ENCODE measurements at regions not wholly inside any gene's neighbourhood (a gene's known extent, or its start where the extent isn't known, plus 50 kb on each side); places are given as distances from the start of the nearest gene placed in this dataset.

- H3K4me3 ChIP-seq, result no peak overlapping the region
- WGBS, result 57% methylated on average over 1 of the region's 1 CpG
- H3K9me3 ChIP-seq, result no peaks in the 10 kb centered on the region
- no peak overlapping the region for H3K27ac ChIP-seq
- no peaks in the 10 kb centered on the region for H3K27me3 ChIP-seq
- no peak for DNase-seq (ENCODE audit: low spot score in 2 of 2)
- H3K36me3 ChIP-seq, result no peaks in the 10 kb centered on the region
- H3K4me1 ChIP-seq, result peaks cover 9% of the 10 kb centered on the region
- TF ChIP-seq EP300 (IDR thresholded peaks at IDR 0.05) (no peak), POLR2AphosphoS5 (IDR thresholded peaks at IDR 0.05) (no peak), POLR2A (IDR thresholded peaks at IDR 0.05) (no peak), CTCF (IDR thresholded peaks at IDR 0.05) (no peak)
Observed at GRCh38 chr3:94248042-94248441, 185.2 kb downstream of the NSUN3 start.

GRCh38 chr3:94249491-94250079 is 186.7 kb downstream of the NSUN3 start:
- DNase-seq (ENCODE audit: low spot score in 2 of 2), result peak; percentile 62 to 81
- Histone ChIP-seq H3K36me3 (no peaks in the 10 kb centered on the region), H3K4me1 (peaks cover 9% of the 10 kb centered on the region), H3K9me3 (no peaks in the 10 kb centered on the region), H3K27ac (no peak overlapping the region), H3K4me3 (no peak overlapping the region), H3K27me3 (no peaks in the 10 kb centered on the region)
- WGBS, result 36% methylated on average over 5 of the region's 5 CpGs
- TF ChIP-seq CTCF (IDR thresholded peaks at IDR 0.05), result peak in 1 of 2 donors; percentile 58
- TF ChIP-seq EP300 (IDR thresholded peaks at IDR 0.05), result no peak
- no peak for TF ChIP-seq POLR2AphosphoS5 (IDR thresholded peaks at IDR 0.05)
- TF ChIP-seq POLR2A (IDR thresholded peaks at IDR 0.05), result no peak

- TF ChIP-seq POLR2A (IDR thresholded peaks at IDR 0.05) (no peak), EP300 (IDR thresholded peaks at IDR 0.05) (no peak), POLR2AphosphoS5 (IDR thresholded peaks at IDR 0.05) (no peak), CTCF (IDR thresholded peaks at IDR 0.05) (no peak)
- Histone ChIP-seq H3K4me1 (peaks cover 2% of the 10 kb centered on the region), H3K27ac (no peak overlapping the region), H3K27me3 (no peaks in the 10 kb centered on the region), H3K9me3 (no peaks in the 10 kb centered on the region), H3K36me3 (no peaks in the 10 kb centered on the region), H3K4me3 (no peak overlapping the region)
- WGBS, result 71% methylated on average over 1 of the region's 1 CpG
- no peak for DNase-seq (ENCODE audit: low spot score in 2 of 2)
Observed at GRCh38 chr3:94251566-94251965, 188.7 kb downstream of the NSUN3 start.

GRCh38 chr3:94252316-94252715 is 189.5 kb downstream of the NSUN3 start:
- DNase-seq (ENCODE audit: low spot score in 2 of 2), result no peak
- TF ChIP-seq POLR2AphosphoS5 (IDR thresholded peaks at IDR 0.05) (no peak), POLR2A (IDR thresholded peaks at IDR 0.05) (no peak), EP300 (IDR thresholded peaks at IDR 0.05) (no peak), CTCF (IDR thresholded peaks at IDR 0.05) (no peak)
- no peaks in the 10 kb centered on the region for H3K27me3 ChIP-seq
- no peaks in the 10 kb centered on the region for H3K9me3 ChIP-seq
- no peaks in the 10 kb centered on the region for H3K36me3 ChIP-seq
- 70% methylated on average over 1 of the region's 1 CpG for WGBS
- H3K27ac ChIP-seq, result no peak overlapping the region
- H3K4me1 ChIP-seq, result no peaks in the 10 kb centered on the region
- no peak overlapping the region for H3K4me3 ChIP-seq

- Histone ChIP-seq H3K4me1 (no peaks in the 10 kb centered on the region), H3K27ac (no peak overlapping the region), H3K36me3 (no peaks in the 10 kb centered on the region), H3K27me3 (no peaks in the 10 kb centered on the region), H3K9me3 (no peaks in the 10 kb centered on the region), H3K4me3 (no peak overlapping the region)
- TF ChIP-seq POLR2A (IDR thresholded peaks at IDR 0.05) (no peak), CTCF (IDR thresholded peaks at IDR 0.05) (no peak), EP300 (IDR thresholded peaks at IDR 0.05) (no peak), POLR2AphosphoS5 (IDR thresholded peaks at IDR 0.05) (no peak)
- DNase-seq (ENCODE audit: low spot score in 2 of 2), result no peak
- 84% methylated on average over 5 of the region's 5 CpGs for WGBS
Observed at GRCh38 chr3:94256888-94257813, 194.3 kb downstream of the NSUN3 start.
